GM21447 (cell line): ENCODE measurements at regions not wholly inside any gene's neighbourhood (a gene's known extent, or its start where the extent isn't known, plus 50 kb on each side); places are given as distances from the start of the nearest gene placed in this dataset.
A peak's percentile ranks its signal among the peaks of the same experiment; 100 is the strongest.

Experiments used
- ATAC-seq: cut with Tn5 transposase; IDR thresholded peaks from one replicate; pipeline ENCODE4 v1.9.1; 2021; ENCODE audit not compliant: unreplicated experiment

DNA sequence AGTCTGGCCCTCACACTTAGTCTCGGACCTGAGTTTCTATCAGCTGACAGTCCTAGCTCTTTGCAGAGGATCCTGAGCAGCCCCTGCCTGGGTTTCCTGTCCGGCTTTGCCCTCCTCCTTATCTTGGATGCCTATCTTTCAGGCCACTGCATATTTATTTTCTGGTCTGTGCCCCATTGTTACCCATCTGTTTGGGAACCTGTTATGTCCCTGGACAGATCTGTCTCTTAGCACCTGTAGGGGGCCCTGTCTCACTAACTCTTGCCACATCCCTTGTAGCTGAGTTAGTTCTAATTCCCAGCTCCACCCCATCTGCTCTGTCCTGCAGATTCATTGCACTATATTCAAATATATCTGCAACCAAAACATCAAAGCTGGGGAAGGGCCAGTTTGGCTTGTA is 514.9 kb upstream of the LCORL start:
- ATAC-seq: no peak

DNA sequence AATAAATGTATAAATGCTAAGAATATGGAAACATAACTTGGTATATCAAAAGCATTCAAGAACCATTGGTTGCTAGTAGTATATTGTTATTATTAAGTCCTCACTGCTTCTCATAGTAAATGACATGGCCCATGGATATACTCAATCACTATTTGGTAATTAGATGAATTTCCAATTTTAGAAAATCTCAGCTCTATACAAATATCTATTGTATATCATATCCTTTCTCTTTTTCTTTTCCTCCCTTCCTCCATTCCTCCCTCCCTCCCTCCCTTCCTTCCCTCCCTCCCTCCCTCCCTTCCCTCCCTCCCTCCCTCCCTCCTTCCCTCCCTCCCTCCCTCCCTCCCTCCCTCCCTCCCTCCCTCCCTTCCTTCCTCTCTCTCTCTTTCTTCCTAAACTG is 514.4 kb upstream of the LCORL start:
- ATAC-seq: no peak

- no peak for ATAC-seq
Observed at GRCh38 chr4:18533262-18533775, 511.8 kb upstream of the LCORL start.

DNA sequence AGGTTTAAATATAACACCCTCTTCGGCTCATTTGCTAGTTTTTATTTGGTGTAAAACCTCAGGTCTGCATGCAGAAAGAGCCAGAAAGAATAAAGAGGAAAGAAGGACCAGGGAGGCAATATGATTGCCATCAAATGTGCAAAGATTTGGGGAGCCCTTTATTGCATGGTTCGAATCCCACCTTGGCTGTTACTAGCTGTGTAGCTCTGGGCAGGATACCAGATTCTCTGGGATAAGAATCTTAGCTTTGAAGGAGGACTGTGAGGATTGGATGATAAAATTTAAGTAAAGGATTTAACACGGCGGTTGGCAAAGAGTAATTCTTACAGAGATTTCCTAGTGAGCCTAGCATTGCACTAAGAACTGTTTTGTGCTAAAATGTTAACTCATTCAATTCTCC is 510.2 kb upstream of the LCORL start:
- no peak for ATAC-seq

DNA sequence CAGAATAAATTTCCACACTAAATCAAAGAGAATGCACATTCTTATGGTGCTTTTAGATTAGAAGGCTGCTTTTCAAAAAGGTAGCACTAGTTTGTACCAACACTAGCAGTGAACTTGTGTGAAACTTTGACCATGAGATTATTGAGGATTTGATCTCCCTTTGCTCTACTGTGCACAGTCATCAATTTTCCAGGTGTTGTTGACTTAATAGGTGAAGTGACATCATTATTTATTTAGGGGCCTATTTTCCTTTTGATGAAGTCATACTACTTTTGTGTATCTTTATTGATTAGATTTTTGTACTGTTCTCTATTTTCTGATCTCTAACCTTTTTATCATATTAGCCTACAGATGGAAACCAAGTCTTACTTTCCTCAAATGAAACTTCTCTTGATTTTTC is 507.9 kb upstream of the LCORL start:
- no peak for ATAC-seq

GRCh38 chr4:18524667-18525066 is 503.1 kb upstream of the LCORL start:
- no peak for ATAC-seq

GRCh38 chr4:18518098-18518497 is 496.5 kb upstream of the LCORL start:
- no peak for ATAC-seq

- ATAC-seq: no peak
Observed at GRCh38 chr4:18513861-18514260, 492.3 kb upstream of the LCORL start.

- no peak for ATAC-seq
Observed at GRCh38 chr4:18512718-18513117, 491.2 kb upstream of the LCORL start.

- ATAC-seq: no peak
Observed at GRCh38 chr4:18511727-18512126, 490.2 kb upstream of the LCORL start.

DNA sequence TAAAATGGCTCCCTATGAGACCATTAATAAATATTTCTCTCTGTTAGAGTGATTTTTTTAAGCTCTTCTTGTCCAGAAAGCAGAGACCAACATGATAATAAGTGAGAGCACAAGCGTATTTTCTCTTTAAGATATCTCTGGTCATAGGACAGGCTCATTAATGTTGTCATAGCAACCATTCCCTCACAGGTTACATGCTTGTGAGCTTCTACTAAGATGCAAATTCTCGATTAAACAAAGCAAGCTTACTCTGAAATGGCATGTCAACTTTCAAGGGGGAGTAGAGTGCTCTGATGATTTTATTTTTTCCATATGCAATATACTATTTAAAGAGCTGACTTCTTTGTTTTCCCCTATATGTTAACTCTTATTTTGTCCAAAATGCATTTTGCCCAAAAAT is 487.2 kb upstream of the LCORL start:
- ATAC-seq: no peak

- ATAC-seq: no peak
Observed at GRCh38 chr4:18480928-18481327, 459.4 kb upstream of the LCORL start.

DNA sequence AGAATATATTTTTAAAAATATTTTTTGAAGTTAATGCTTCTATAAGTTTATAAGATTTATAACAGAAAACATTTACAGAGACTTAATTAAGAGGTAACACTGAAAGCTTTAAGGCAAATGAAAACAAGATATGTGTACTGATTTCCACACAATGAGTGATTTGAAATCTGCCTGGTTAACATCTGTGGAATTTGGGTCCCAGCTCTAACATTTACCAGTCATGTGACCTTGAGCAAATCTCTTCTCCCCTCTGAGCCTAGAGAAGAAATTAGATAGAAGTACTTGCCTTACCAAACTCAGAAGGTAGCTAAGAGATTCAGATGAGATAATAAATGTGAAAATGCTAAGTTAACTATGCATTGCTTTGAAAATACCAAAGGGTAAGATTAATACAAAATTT is 458.8 kb upstream of the LCORL start:
- no peak for ATAC-seq

GRCh38 chr4:18479825-18480224 is 458.3 kb upstream of the LCORL start:
- no peak for ATAC-seq

DNA sequence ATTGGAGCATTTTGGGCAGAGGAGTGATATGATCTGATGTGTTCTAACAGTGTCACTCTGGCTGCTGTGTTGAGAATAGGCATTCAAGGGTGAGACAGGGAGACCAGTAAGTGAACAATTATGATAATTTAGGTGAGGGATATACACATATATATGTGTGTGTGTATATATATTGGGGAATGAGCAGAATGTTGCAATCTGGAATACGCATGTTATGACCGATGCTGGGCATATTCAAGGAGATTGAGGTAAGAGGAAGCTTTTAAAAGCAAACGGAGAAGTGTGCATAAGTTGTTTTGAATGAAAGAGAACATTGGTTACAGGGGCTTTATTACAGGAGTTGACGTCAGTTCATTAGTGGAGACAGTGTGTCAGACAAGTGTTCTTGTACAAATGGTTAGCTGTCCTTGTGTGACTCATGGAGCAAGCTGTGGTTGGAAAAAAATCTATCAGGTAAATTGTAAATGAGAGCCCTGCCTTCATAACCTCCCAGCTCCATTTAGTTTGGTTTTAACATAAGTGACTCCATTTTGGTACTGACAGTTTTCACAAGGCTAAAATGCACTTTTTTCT is 442.5 kb upstream of the LCORL start:
- no peak for ATAC-seq

- no peak for ATAC-seq
Observed at GRCh38 chr4:18458465-18458864, 436.9 kb upstream of the LCORL start.

DNA sequence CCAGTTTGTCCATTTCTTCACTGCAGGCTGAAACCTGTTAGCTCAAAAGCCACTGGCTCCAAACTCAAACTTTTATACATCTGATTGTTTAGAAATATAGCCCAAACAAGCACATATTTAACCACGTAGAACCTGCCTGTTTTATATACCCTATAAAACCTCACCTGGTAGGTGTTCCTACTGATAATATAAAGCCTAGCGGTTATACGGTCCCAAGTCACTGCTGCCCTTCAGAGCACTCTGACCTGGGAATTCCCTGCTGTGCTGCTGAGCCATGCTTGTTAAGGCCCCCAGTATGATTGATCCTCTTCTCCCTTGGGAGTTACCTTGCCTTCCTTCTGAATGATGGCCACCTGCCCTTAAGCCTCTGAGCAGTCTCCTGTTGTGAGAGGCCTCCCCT is 432.8 kb upstream of the LCORL start:
- ATAC-seq: no peak

DNA sequence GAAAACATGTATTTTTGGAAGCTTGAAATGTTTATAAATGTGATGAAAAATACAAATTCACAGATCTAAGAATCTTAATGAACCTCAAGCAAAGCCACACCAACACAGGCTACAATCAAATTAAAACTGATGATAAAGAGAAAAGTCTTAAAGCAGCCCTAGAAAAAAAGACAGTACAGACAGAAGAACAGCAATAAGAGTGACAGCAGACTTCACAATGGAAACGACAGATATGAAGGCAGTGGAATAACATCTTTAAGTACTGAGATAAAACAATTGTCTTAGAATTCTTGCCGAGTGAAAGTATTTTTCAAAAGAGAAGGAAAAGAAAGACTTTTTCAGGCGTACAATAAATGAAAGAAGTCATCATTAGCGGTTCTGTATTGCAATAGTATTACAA is 423.6 kb upstream of the LCORL start:
- ATAC-seq: no peak

DNA sequence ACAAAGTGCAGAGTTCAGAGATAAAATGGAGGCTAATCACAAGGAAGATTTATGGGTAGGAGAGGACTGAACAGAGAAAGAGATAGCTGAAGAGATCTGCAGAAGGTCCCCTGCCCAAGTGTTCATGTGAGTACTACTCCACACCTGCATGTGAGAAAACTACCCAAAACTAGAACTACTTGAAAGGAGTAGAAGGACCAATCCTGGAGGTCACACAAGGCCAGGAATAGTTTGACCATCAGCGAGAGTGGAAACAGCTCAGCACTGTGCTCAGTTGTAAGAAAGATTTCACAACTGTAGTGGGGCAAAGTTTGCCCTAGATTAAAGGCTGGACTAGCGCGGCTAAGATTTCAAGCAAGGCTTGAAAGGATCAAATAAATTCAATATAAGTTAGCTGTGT is 422.7 kb upstream of the LCORL start:
- ATAC-seq: no peak

DNA sequence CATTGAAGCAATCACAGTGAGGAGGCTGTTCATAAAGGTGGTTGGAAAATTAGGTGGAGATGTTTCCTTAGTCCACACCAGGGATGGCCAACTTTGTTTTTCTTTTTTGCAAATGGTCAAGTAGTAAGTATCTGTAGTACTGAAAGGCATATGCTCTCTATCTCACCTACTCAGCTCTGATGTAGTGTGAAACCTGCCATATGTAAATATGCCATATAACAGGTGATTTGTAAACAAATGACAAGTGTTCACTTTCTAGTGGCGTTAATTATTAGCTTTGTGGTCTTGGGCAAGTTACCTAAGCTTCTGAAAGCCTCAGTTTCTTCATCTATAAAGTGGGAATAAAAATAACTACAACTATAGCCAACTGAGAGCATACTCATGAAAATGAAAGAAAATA is 421.4 kb upstream of the LCORL start:
- ATAC-seq: peak; percentile 57

- ATAC-seq: no peak
Observed at GRCh38 chr4:18441676-18442075, 420.1 kb upstream of the LCORL start.

GRCh38 chr4:18441203-18441590 is 419.6 kb upstream of the LCORL start:
- ATAC-seq: no peak

DNA sequence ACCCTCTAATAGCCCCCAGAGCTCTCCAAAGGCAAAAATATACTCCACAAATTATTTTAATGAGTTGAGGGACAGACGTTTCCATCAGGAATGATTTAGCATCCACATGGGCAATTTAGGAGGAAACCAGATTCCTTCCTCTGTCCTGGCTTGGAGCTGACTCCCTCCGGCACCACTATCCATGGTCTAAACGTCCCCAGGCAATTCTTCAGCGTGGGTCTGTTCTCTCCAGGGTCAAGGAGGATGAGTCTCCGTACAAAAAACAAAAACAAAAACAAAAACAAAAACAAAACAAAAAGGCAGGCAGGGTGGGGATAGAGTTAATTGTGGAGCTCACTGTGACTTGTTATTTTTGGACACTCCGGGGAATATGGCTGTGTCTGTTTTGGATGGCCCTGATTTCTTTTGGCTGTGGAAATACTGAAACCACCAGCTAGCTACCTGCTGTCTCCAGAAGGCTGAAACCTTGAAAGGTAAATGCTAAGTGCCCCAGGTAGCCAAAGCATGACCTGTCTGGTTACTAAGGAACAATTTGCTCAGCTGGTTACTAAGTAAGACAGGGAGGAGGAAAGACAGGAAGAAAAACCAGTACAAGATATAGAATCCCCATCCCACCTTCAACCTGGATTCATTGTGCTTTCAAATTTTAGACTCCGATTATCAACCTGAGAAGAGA is 419.1 kb upstream of the LCORL start:
- no peak for ATAC-seq
